CD4-positive, alpha-beta T cell treated with Interleukin-6 for 4 hours (primary cell): ENCODE measurements at regions not wholly inside any gene's neighbourhood (a gene's known extent, or its start where the extent isn't known, plus 50 kb on each side); places are given as distances from the start of the nearest gene placed in this dataset.
"Not testable (repeated sequence)": the region's sequence is repeated elsewhere in the genome, so short reads cannot be mapped to it uniquely, and the experiment has no call there.

Experiments
- DNase-seq: peaks from one replicate; pipeline ENCODE4 v3.0.0-alpha.2; 2020; ENCODE audit warnings: mixed read lengths

DNA sequence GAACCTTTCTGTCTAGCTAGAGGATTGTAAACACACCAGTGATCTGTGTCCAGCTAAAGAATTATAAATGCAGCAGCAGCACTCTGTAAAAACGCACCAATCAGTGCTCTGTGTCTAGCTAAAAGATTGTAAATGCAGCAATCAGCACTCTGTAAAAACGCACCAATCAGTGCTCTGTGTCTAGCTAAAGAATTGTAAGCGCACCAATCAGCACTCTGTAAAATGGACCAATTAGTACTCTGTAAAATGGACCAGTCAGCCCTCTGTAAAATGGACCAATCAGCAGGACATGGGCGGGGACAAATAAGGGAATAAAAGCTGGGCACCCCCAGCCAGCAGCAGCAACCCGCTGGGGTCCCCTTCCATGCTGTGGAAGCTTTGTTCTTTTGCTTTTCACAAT lies 204.1 kb upstream of the UBL3 start:
- DNase-seq, result not testable (repeated sequence)

DNA sequence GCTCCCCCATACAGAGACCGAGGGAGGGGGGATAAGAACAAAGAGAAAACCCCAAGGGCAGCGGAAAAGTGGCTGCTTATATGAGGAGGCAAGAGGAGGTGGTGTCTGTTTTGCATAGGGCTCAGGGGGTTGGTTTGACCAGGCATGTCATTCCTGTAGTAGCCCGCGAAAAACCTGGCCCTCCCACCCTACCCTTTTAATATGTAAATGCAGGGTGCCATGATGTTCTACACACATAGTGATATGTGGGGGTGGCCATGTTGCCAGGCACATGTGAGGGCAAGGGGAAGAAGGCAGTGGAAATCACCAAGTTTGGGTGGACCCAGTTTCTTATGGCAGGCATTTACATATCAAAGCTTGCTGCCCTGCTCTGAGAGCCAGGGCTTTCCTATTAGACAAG lies 203.5 kb upstream of the UBL3 start:
- no peak for DNase-seq

DNA sequence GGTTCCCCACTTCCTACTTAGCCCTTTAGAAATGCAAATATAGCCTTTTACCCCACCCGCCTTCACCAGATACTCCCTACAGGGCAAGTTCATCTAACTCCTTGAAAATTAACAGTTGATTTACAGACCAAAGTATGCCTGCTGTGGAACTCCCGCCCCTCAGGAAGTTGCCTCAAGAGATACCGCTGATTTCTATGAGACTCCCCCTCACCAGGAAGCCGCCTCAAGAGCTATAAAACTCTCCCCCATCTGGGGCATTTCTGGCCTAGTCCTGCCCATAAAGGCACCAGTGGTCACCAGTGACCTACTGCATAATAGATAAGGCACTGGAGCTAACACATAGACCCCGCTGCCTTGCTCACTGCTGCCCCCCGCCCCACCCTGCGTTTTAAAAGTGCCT lies 201.7 kb upstream of the UBL3 start:
- DNase-seq, result peak; percentile 10

DNA sequence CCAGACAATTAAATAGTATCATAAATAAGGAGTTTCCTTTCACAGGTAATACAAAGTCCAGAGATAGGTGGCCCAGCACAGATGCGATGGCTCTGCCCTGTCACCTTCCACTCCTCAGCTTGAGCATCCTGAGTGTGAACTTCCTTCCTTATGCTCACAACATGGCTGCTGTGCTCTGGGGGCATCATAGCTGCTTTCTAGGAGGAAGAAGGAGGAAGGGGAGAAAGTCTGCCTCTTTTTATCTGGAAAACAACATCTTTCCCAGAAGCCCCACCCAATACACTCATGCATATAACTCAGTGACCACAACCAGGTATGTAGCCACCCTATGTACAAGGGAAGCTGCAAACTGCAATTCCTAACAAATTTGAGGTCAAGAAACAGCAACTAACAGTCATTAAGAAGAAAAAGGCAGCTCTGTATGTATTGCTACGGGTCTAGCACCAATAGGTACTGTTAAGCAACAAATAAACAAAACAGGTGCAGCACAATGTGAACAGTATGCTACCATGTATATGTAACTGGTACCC lies 201.2 kb upstream of the UBL3 start:
- no peak for DNase-seq

DNA sequence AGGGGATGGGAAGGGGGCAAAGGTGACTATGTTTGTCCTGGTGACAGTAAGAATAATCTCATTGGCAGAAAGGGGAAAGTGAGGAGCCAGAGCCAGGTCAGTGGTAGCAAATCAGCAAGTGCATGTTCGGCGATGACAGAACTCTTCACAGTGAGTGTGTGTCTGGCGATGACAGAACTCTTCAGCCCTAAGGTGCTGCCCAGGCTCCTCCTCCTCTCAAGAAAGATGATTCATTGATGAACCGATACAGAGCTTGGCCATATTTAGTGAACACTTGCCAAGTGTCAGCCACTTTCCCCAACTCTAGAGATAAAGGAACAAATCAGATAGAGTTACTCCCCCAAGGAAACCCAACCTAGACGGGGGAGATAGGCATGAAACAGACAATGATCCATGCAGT lies 199.3 kb upstream of the UBL3 start:
- no peak for DNase-seq

DNA sequence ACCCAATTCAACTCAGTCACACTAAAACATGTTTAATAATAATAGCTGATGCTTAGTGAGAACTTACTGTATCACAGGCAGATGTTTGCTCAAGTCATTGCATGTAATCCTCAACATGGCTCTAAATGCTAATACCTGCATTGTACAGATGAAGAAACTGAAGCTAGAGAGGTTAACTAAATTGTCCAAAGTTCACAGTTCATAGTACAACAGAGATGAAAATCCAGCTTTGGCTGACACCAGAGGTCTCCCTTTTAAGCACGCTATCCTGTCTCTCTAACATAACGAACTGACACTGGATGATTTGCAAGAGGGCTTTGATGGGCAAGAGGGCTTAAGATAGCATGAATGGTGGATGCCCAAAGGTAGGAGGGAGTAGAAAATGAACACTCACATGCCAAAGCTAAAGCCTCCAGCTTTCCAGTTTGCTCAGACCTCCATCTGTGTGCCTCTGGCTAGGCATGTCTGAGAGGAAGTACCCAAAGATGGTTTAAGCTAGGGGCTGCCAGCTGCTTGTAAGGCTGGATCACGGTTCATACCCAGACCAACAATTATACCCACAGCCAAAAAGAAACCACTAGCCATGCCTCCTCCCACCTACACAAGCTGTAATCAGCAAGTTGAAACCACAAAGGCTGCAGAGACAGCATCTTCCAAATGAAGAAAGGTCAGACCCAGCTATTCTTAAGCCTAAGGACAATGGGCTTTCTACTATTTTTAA lies 196.9 kb upstream of the UBL3 start:
- no peak for DNase-seq

DNA sequence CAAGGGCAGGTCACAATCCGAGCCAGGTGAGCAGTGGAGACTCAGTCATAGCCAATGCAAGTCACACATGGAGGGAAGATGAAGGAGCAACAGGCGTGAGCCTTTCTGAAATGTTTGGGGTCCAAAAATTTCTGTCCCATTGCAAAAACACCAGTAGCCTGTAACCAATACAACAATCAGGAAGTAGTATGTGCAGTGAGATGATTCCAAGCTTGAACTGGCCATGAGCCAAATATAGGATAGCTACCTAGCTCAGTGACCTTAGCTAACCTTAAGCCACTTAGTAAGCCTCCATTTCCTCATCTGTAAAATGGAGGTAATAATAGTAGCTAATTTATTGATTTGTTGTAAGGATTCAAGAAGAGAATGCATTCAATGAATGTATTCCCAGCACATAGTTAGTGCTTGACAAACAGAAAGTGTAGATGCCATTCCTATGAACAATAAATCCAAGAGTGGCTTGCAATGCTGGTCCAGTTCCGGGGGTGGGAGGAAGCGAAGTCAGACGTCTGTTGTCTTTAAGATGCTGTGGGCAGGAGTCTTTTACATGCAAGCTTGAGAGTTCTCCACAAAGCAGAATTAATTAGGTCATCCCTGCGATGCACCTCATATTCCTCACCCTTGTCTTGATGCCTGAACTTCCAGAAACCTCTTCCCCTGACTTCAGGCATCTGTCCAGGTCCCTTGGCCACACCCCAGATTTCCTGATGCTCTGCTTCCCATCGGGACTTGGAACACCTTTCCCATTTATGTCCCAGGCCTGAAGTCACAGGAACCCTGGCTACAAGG lies 195.7 kb upstream of the UBL3 start:
- DNase-seq, result no peak

DNA sequence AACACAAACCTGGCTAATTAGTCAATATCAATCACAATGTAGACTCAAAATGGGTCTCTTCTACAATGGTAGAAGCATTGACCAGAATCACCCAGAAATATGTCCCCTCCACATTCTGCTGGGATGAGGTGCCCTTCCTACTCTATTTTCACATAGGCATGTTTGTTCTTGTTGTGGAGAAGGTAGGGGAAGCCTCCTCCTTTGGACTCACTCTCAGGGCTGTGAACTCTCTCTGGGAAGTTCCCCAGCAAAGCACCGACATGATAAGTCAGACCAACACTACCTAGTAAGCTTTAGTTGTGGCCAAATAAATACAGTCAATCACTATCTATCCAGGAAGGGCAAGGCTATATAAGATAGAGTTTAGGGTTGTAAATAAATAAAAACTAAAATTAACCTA lies 194.5 kb upstream of the UBL3 start:
- DNase-seq, result no peak

DNA sequence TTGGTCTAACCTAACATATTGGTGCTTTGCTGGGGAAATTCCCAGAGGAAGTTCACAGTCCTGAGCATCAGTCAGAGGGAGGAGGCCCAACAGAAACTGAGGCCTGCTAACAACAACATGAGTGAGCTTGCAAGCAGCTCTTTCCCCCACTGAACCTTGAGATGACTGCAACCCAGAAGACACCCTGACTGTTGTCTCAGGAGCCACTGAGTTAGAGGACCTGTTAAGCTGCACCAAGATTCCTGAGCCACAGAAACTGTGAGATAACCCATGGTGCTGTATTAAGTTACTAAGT lies 193.2 kb upstream of the UBL3 start:
- DNase-seq, result no peak

DNA sequence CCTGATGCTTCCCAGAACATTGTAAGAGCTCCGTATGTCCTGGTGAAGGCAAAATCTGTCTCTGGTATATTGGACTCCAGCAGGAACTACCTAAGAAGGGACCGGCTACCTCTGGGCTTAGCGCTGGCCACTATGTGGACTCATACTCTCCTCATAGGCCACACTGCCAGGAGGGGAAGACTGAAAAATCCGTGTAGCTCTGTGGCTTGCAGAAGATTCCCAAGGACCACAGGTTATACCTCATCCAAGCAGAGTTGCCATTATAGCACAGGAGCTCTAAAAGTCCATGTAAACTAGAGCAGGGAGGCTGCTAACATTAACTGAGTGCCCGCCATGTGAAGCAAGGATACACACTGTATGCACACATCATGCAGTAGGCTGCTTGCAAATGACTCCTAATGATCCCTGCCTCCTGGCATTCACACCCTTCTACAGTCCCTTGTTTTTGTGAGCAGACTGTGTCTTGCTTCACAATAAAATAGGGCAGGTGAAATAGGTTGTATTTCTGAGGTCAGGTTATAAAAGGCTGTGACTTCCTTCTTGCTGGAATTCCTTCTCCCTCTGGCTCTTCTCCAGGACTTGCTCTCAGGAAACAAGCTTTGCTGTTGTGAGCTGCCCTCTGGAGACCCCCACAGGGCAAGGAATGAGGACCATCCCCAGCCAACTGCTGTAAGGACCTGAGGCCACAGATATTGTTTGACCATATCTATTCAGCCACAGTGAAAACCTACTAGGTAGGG lies 192.6 kb upstream of the UBL3 start:
- no peak for DNase-seq

DNA sequence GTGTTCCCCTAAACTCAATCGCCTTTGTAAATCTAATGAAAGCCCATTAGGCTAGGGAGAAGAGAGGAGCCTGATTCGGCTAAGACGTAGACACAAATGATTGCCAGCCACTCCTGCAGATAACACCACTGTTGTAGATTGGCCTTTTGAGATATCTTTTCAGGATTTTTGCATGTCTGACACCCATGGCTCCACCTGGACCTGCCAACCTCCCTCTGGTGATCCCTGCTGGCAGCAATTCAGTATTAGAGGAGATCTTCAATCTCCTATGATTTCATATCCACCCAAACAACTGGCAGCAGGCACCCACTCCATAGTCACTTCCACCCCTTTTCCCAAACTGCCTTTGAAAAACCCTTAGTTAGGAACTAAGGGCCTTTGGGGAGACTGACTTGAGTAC lies 191.9 kb upstream of the UBL3 start:
- no peak for DNase-seq

DNA sequence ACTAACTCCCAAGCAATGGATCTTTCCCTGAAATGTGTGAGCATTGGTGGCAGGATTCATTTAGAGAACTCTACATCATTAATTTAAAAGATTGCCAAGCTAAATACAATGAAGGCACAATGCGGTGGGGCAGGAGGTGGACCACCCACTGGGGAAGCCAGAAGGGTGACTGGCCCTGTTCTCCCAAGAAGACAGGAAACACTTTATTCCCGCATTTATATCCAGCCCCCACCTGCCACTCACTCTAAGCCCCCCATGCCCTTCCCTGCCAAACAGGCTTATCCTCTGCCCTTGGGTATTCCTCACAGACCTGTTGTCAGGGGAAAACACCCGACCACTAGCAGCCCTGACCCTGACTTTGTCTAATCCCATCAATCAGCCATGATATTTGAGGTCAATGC lies 189.1 kb upstream of the UBL3 start:
- DNase-seq, result no peak

DNA sequence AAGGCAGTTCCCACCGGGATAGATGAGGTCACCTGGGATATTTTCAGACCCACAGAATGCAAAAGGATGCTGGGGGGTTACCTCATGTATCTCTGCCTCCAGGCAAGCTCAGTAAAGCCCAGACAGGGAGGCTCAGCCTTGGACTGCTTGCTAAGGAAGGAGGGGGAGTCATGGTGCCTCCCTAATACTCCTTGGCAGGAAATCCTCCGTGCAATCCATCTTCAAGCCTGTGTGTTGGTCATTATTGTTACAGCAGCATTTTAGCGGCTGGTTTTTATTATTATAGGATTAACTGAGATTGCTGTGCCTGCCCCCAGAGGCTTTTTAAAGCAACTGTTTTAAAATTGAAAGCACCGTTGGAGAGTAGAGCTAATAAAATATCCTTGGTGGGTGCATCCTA lies 188.5 kb upstream of the UBL3 start:
- DNase-seq, result no peak

DNA sequence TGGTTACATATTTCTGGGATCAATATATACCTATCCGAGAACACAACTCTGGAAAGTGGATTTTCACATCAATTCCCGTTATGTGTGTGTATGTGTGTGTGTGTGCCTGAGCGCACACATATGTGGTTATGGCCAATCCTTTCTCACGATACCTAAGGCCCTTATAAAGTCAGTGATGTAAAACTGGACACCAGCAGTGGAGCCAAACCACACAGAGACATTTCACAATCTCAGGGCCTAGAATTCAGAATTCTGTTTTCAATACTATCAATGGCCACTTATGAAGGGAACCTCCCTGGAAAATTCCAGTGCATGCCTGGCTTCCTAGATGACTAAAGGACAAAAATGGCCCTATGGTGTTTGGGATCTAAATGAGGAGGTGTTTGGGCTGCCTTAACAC lies 187.3 kb upstream of the UBL3 start:
- DNase-seq, result no peak

DNA sequence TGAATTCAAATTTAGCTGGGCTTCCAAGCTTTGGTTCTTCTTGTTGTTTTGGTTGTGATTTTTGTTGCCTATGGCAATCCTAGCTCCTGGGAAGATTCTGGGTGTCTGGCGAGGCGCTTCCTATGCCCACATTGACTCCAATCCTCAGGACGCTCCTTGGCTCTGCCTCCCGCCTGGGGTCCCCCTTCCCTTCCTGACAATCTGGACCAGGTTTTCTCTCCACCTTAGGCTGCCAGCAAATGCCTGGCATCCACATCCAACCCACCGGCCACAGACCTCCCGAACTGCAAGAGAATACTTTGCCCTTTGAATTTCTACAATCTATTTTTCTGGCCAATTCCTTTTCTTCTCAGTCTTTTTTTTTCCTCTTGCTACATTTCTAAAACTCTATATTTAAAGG lies 186.9 kb upstream of the UBL3 start:
- no peak for DNase-seq

DNA sequence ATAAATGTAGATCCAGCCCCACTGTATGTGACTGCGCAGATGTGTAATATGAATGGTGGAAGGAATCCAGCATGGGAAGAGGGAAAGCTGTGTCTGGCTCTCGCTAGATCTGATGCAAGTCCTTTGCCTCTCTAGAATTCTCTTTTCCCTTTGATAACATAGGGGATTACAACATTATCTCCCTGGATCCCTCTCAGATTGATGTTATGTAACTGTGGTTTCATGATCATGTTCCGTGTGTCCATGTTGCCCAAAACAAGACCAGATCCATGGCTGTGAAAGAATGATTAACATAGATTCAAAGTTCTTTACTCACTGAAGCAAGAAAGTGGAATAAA lies 184.0 kb upstream of the UBL3 start:
- DNase-seq, result no peak

DNA sequence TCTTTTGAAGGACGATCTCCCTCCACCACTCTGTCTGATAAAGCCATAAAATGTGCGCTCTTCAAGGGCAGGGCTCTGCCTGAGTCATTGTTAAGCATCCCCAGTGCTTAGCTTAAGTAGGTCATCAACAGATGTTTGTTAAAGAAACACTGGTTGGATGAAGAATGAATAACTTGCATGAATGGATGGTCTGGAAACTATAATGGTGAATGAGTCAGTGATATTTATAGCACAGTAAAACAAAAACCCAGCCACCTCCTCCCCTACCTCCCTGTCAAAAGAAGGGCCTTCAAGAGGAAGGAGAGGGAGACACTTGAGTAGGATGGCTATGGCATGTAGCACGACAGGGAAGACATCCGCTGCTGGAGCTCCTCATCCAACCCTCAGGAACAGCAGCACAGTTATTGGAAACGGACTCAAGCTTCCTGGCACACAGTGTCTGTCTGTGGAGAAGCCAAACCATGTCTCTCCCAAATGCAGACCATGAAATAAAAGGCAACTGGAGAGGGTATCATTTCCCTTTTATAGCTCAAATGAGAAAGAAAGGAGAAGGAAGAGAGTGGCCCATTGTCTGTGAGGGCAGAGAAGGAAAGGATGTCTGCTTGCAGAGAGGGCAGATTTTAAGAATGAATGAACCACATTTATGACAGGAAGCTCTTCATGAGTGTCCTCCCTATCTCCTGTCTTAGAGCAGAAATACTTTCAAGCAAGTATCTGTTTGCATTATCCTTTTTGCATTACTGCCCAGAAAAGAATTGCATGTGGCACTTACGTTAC lies 183.5 kb upstream of the UBL3 start:
- no peak for DNase-seq

DNA sequence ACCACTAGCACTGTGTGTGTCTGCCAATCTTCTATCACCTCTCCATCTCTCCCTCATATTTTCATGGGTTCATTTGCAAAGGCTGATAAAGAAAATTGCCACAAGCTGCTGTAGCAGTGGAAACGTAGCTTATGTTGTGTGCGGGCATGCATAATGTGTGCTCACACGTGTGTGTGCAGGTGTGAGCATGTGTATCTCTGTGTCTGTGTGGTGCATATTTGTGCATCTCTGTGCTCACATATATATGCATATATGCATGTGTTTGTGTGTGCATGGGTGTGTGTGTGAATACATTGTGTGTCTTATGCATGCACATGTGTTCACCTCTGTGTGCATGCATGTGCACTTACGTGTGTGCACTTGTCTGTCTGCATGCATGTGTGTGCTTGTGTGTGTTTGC lies 181.8 kb upstream of the UBL3 start:
- no peak for DNase-seq

DNA sequence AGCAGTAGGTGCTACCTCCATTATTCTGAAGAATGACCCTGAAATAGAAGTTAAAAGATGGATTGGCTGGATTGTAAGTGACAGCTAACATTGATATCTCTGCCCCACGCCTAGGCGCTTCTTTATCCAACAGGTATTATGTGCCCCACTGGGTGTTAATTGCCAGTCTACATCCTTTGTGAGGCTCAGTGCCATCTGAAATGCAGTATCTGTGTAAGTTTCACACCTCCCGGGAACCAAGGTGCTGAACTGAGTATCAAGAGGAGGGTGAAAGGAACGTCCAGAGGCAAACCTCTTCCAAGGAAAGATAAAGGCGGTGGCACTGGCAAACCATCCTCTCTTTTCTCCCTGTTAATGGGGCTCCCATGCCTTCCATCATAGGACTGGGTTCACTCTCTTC lies 181.1 kb upstream of the UBL3 start:
- no peak for DNase-seq

DNA sequence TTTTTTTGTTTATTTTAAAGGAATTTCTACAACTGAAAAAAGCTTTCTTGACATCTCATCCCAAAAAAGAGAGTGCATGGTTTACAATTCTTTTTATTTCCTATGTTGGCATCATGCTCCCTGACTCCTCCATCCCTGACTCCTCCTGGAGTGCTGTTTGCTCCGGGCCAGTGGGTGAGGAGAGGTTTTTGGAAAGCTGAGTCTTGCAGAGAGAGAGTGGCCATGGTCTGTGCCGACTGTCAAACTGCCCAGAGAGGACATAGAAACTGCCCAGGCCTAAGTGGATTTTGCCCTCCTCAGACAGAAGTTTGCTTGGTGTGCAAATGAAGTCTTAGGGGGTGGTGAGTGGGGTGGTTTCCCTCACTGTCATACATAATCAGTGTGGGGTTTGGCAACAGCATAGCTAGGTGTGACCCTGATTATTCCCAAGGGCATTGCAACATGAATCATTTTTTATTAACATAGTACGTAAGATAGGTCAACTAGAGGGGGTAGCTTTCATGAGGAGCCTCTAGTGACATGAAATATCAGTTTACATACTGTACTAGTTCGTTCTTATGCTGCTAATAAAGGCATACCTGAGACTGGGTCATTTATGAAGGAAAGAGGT lies 179.8 kb upstream of the UBL3 start:
- DNase-seq, result no peak

DNA sequence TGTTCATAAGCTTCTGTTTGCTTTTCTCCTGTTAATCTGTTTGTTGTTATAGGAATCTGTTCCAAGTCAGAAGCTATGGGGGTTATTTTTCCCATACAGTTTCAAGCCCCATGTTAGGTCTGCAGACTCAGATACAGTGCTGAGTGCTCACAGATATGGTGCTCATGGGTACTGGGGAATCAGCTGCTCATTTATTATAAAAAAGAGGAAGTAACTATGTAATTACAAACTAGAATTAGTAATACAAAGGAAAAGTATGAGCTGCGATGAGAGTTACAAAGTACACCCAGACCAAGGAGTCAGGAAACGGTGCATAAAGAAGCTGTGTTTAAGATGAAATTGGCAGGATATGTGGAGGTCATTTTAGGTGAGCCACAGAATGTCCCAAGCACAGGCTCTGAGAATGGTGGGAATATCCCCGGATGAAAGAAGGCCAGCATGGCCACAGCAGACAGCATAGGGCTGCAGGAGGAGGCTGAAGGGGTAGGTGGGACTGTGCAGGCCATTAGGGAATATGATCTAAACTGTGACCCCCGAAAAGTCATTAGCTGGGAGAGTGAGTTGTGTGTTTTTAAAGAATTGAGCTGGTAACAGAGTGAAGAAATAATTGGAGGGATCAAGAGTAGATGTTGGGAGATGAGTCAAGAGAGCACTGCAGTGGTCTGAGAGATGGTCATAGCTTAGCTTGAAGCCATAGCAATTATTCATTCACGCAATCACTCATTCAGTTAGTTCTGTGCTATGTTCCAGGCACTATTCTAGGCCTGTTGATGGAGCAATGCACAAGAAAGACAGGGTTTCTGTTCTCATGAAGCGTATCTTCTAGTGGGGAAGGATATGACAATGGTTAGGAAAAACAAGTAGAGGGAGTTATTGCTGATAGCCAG lies 177.4 kb upstream of the UBL3 start:
- no peak for DNase-seq

DNA sequence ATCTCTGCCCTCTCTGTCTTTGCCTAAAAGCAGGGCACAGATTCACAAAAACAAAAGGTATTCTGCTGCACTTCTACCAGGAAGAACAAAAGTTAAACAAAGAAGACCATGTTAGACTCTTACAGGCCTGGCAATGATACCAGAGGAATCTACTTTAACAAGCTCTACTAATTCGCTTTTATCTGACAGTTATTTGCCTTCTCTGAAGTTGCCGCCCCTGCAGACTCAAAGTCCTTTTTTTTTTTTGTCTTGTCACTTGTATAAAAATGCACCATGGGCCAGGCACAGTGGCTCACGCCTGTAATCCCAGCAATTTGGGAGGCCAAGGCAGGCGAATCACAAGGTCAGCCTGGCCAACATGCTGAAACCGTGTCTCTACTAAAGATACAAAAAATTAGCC lies 176.5 kb upstream of the UBL3 start:
- DNase-seq, result no peak
